Glutamatergic neuron (in vitro differentiated cells): ENCODE measurements at regions not wholly inside any gene's neighbourhood (a gene's known extent, or its start where the extent isn't known, plus 50 kb on each side); places are given as distances from the start of the nearest gene placed in this dataset.
"Not testable (repeated sequence)": the region's sequence is repeated elsewhere in the genome, so short reads cannot be mapped to it uniquely, and the experiment has no call there.

Experiments
- DNase-seq: peaks from one replicate; pipeline ENCODE4 v3.0.0; 2022
- H3K27ac Mint-ChIP-seq: one replicate; pipeline ENCODE4 v1.8.0; 2020; ENCODE audit warnings: mild to moderate bottlenecking, mixed read lengths, inconsistent platforms; ENCODE audit not compliant: unreplicated experiment
- H3K27me3 Mint-ChIP-seq: one replicate; pipeline ENCODE4 v1.8.0; 2020; ENCODE audit warnings: mild to moderate bottlenecking, moderate library complexity, mixed read lengths, inconsistent platforms; ENCODE audit not compliant: unreplicated experiment
- H3K36me3 Mint-ChIP-seq: one replicate; pipeline ENCODE4 v1.8.0; 2020; ENCODE audit warnings: mild to moderate bottlenecking, mixed read lengths, inconsistent platforms; ENCODE audit not compliant: unreplicated experiment
- H3K4me1 Mint-ChIP-seq: one replicate; pipeline ENCODE4 v1.8.0; 2020; ENCODE audit warnings: mild to moderate bottlenecking, low read depth, mixed read lengths, inconsistent platforms; ENCODE audit not compliant: unreplicated experiment
- H3K4me3 Mint-ChIP-seq: one replicate; pipeline ENCODE4 v1.8.0; 2020; ENCODE audit warnings: mild to moderate bottlenecking, mixed read lengths, inconsistent platforms; ENCODE audit not compliant: unreplicated experiment
- H3K9me3 Mint-ChIP-seq: one replicate; pipeline ENCODE4 v1.8.0; 2020; ENCODE audit warnings: mild to moderate bottlenecking, moderate library complexity, mixed read lengths, inconsistent platforms; ENCODE audit not compliant: unreplicated experiment
- TF ChIP-seq, protein P1 (sequence below): fragments of 200-600 bp; sonication (generic); IDR thresholded peaks from one replicate; pipeline ENCODE4 v1.5.0; 2021; ENCODE audit not compliant: partially characterized antibody, unreplicated experiment

DNA sequence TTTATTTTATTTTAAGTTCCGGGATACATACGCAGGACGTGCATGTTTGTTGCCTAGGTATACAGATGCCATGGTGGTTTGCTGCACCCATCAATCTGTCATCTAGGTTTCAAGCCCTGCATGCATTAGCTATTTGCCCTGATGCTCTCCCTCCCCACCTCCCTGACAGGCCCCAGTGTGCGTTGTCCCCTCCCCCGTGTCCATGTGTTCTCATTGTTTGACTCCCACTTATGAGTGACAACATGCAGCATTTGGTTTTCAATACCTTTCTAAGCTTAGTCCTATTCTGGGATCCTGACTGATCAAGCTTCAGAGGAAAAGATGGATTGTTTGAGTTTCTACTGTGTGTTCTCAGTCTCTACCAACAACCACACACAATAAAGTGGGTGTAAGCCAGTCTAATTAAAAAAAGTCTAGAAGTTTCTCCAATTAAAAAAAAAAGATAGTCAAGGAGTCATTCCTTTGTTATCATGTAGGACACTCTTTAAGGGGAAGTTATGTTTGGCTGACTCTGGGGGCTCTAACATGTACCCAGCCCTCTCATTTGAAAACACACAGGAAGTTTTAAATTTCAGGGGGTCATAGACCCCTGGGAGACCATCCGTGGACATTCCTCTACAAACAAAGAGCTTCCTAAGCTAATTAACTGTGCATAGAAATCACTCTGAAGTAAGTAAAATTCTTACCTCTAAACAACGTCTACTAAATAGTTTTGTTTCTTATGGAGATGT is 66.3 kb upstream of the ADAMTS18 start:
- TF ChIP-seq, protein P1, sequence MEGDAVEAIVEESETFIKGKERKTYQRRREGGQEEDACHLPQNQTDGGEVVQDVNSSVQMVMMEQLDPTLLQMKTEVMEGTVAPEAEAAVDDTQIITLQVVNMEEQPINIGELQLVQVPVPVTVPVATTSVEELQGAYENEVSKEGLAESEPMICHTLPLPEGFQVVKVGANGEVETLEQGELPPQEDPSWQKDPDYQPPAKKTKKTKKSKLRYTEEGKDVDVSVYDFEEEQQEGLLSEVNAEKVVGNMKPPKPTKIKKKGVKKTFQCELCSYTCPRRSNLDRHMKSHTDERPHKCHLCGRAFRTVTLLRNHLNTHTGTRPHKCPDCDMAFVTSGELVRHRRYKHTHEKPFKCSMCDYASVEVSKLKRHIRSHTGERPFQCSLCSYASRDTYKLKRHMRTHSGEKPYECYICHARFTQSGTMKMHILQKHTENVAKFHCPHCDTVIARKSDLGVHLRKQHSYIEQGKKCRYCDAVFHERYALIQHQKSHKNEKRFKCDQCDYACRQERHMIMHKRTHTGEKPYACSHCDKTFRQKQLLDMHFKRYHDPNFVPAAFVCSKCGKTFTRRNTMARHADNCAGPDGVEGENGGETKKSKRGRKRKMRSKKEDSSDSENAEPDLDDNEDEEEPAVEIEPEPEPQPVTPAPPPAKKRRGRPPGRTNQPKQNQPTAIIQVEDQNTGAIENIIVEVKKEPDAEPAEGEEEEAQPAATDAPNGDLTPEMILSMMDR: no peak
- no peak for DNase-seq
- H3K4me3 Mint-ChIP-seq: peak overlapping the region; percentile 40

DNA sequence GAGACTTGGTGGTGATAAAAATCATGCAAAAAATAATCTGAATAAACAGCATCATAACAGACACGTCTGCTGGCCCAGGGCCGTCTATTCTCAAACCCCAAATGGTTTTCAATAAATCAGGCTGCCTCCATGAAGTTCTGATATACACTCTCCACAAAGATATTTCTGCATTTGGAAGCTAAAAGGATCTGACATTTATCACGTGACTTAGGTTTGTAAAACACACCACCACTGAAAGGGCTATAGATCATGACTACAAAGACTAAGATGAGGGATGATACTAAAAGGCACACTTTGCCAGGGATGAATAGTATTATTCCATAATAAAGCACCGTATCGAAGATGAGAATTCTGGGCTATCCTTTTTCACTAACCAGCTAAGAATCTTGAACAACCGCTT is 67.6 kb upstream of the ADAMTS18 start:
- Mint-ChIP-seq H3K36me3 (no peaks in the 10 kb centered on the region), H3K4me1 (peaks cover 11% of the 10 kb centered on the region), H3K4me3 (no peak overlapping the region), H3K9me3 (no peaks in the 10 kb centered on the region), H3K27ac (no peak overlapping the region), H3K27me3 (peaks cover 3% of the 10 kb centered on the region)
- TF ChIP-seq, protein P1: no peak
- no peak for DNase-seq

More for the DNA sequence above, 66.3 kb upstream of the ADAMTS18 start:
- Mint-ChIP-seq H3K9me3 (no peaks in the 10 kb centered on the region), H3K27me3 (peaks cover 3% of the 10 kb centered on the region), H3K27ac (no peak overlapping the region), H3K4me1 (peaks cover 11% of the 10 kb centered on the region), H3K36me3 (no peaks in the 10 kb centered on the region)

DNA sequence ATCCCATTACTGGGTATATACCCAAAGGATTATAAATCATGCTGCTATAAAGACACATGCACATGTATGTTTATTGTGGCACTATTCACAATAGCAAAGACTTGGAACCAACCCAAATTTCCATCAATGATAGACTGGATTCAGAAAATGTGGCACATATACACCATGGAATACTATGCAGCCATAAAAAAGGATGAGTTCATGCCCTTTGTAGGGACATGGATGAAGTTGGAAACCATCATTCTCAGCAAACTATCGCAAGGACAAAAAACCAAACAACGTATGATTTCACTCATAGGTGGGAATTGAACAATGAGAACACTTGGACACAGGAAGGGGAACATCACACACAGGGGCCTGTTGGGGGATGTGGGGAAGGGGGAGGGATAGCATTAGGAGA is 71.7 kb upstream of the ADAMTS18 start:
- H3K27me3 Mint-ChIP-seq, H3K27ac Mint-ChIP-seq, DNase-seq, H3K9me3 Mint-ChIP-seq, H3K4me3 Mint-ChIP-seq, H3K36me3 Mint-ChIP-seq, H3K4me1 Mint-ChIP-seq: not testable (repeated sequence)

DNA sequence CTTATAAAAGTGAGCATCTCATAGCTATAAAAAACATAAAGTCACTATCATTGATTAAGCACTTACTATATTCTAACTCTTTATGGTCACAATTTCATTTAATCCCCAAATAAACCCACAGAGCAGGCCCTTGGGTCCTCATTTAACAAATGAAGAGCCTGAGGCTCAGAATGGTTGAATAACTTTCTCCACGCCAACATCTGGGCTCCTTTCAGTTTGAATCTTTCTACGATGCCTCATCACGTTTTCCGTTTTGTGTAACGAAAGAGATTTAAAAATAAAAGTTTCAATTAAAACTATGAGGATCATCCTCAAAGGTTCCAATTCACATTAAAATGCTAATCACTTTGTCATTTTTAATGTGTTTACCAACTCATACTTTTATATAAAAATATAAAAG is 74.2 kb upstream of the ADAMTS18 start:
- TF ChIP-seq, protein P1: no peak
- no peak for DNase-seq
- Mint-ChIP-seq H3K4me3 (no peak overlapping the region), H3K27ac (no peak overlapping the region), H3K36me3 (no peaks in the 10 kb centered on the region), H3K27me3 (no peaks in the 10 kb centered on the region), H3K4me1 (peaks cover 2% of the 10 kb centered on the region), H3K9me3 (no peaks in the 10 kb centered on the region)

DNA sequence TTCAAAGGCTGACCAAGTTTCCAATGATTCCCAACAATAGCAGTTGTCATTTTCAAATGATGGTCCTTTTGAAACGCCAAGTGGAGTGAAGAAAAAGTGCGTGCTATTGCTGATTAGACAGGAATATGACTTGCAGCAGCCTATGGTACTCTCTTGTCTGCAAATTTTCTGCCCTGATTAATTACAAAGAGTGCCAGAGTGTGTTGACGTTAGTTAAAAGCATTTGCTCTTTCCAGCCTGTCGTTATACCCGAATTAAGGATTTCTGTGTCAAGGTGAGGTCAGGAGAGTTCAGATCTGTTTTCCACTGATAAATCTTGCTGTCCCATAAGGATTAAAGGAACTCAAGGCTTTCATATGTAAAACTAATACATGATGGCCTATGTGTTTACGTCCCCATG is 75.0 kb upstream of the ADAMTS18 start:
- no peak overlapping the region for H3K4me3 Mint-ChIP-seq
- TF ChIP-seq, protein P1: no peak
- H3K27me3 Mint-ChIP-seq: no peaks in the 10 kb centered on the region
- H3K4me1 Mint-ChIP-seq: peaks cover 2% of the 10 kb centered on the region
- no peak for DNase-seq
- no peak overlapping the region for H3K27ac Mint-ChIP-seq
- no peaks in the 10 kb centered on the region for H3K36me3 Mint-ChIP-seq
- no peaks in the 10 kb centered on the region for H3K9me3 Mint-ChIP-seq
